Urothelium cell line (cell line): ENCODE measurements at regions not wholly inside any gene's neighbourhood (a gene's known extent, or its start where the extent isn't known, plus 50 kb on each side); places are given as distances from the start of the nearest gene placed in this dataset.
"Not testable (repeated sequence)": the region's sequence is repeated elsewhere in the genome, so short reads cannot be mapped to it uniquely, and the experiment has no call there.

Experiments used
- DNase-seq: peaks from one replicate; pipeline ENCODE4 v3.0.0; 2011; ENCODE audit warnings: low spot score, mixed read lengths
- FAIRE-seq: peaks from 2 replicates; lab custom pipeline; 2011; peaks lifted over from hg19 to GRCh38; lab: Jason Lieb, UNC

- FAIRE-seq (no peak), DNase-seq (no peak)
These were observed 81.1 kb downstream of the CD200R1L start for GRCh38 chr3:112765531-112765930.

GRCh38 chr3:112763258-112763657, 83.4 kb downstream of the CD200R1L start:
- DNase-seq (no peak), FAIRE-seq (no peak)

GRCh38 chr3:112761062-112761638, 85.5 kb downstream of the CD200R1L start:
- DNase-seq (no peak), FAIRE-seq (no peak)

- DNase-seq = no peak
- no peak for FAIRE-seq
These were observed 87.0 kb downstream of the CD200R1L start for GRCh38 chr3:112759681-112760080.

- FAIRE-seq (no peak), DNase-seq (no peak)
These were observed 87.5 kb downstream of the CD200R1L start for GRCh38 chr3:112759210-112759609.

GRCh38 chr3:112757197-112757596, 89.5 kb downstream of the CD200R1L start:
- DNase-seq = no peak
- FAIRE-seq = no peak

- DNase-seq (no peak), FAIRE-seq (no peak)
These were observed 90.6 kb downstream of the CD200R1L start for GRCh38 chr3:112755845-112756613.

- not testable (repeated sequence) for FAIRE-seq, DNase-seq
These were observed 91.6 kb downstream of the CD200R1L start for GRCh38 chr3:112755046-112755445.

GRCh38 chr3:112751564-112752512, 94.8 kb downstream of the CD200R1L start:
- no peak for DNase-seq
- FAIRE-seq = no peak

- DNase-seq = no peak
These were observed 95.6 kb downstream of the CD200R1L start for GRCh38 chr3:112751061-112751460.

GRCh38 chr3:112747624-112748023, 99.0 kb downstream of the CD200R1L start:
- FAIRE-seq (no peak), DNase-seq (no peak)

More at GRCh38 chr3:112751061-112751460, 95.6 kb downstream of the CD200R1L start:
- no peak for FAIRE-seq

GRCh38 chr3:112746675-112747280, 99.9 kb downstream of the CD200R1L start:
- DNase-seq (no peak), FAIRE-seq (no peak)

- no peak for DNase-seq
- no peak for FAIRE-seq
These were observed 101.0 kb downstream of the CD200R1L start for GRCh38 chr3:112745567-112746248.

GRCh38 chr3:112744825-112745566, 101.7 kb downstream of the CD200R1L start:
- DNase-seq (no peak), FAIRE-seq (no peak)

- no peak for DNase-seq
- no peak for FAIRE-seq
These were observed 102.6 kb downstream of the CD200R1L start for GRCh38 chr3:112744106-112744505.

- DNase-seq = no peak
- FAIRE-seq = no peak
These were observed 102.0 kb upstream of the CCDC80 start for GRCh38 chr3:112742934-112743333.

- FAIRE-seq (no peak), DNase-seq (no peak)
These were observed 101.0 kb upstream of the CCDC80 start for GRCh38 chr3:112741983-112742382.

- no peak for DNase-seq
- peak; percentile 52 for FAIRE-seq
These were observed 99.9 kb upstream of the CCDC80 start for GRCh38 chr3:112740835-112741234.

- DNase-seq (no peak), FAIRE-seq (no peak)
These were observed 98.5 kb upstream of the CCDC80 start for GRCh38 chr3:112739252-112739965.
